Astrocyte (in vitro differentiated cells and primary cell): ENCODE measurements at regions not wholly inside any gene's neighbourhood (a gene's known extent, or its start where the extent isn't known, plus 50 kb on each side); places are given as distances from the start of the nearest gene placed in this dataset.

ENCODE experiments used
- EZH2 ChIP-seq: IDR thresholded peaks from 2 replicates; pipeline ENCODE4 v1.6.1; 2012; ENCODE audit warnings: mild to moderate bottlenecking, low read length, inconsistent platforms; ENCODE audit not compliant: insufficient read depth
- TF ChIP-seq, protein P1 (sequence below): IDR thresholded peaks from 2 replicates; pipeline ENCODE4 v1.5.1; 2011; ENCODE audit warnings: low read depth, mild to moderate bottlenecking, inconsistent platforms, low read length, moderate library complexity; ENCODE audit not compliant: insufficient read depth

DNA sequence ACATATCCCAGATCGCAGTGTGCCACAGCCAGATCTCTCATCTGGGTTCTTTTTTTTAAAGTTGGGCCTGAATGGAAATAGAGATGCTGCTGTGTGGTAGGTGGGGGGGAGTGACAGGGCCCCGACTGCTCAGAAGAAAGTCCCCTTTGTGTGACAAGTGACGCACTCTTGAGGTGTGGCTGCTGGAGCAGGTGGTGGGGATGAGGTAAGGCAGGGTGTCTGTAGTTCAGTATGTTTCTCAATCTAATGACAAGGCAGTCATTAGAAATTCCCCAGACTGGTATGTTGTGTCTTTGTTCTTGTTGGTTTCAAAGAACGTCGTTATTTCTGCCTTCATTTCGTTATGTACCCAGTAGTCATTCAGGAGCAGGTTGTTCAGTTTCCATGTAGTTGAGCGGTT lies 128.8 kb upstream of the TACR1 start:
- TF ChIP-seq, protein P1, sequence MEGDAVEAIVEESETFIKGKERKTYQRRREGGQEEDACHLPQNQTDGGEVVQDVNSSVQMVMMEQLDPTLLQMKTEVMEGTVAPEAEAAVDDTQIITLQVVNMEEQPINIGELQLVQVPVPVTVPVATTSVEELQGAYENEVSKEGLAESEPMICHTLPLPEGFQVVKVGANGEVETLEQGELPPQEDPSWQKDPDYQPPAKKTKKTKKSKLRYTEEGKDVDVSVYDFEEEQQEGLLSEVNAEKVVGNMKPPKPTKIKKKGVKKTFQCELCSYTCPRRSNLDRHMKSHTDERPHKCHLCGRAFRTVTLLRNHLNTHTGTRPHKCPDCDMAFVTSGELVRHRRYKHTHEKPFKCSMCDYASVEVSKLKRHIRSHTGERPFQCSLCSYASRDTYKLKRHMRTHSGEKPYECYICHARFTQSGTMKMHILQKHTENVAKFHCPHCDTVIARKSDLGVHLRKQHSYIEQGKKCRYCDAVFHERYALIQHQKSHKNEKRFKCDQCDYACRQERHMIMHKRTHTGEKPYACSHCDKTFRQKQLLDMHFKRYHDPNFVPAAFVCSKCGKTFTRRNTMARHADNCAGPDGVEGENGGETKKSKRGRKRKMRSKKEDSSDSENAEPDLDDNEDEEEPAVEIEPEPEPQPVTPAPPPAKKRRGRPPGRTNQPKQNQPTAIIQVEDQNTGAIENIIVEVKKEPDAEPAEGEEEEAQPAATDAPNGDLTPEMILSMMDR, result no peak
- no peak for TF ChIP-seq EZH2
